Adrenal gland (tissue), 5 donors: ENCODE measurements at regions not wholly inside any gene's neighbourhood (a gene's known extent, or its start where the extent isn't known, plus 50 kb on each side); places are given as distances from the start of the nearest gene placed in this dataset.

Source experiments
- POLR2A ChIP-seq, 2 donors: fragments of 450-650 bp; IDR thresholded peaks; one replicate each; pipeline ENCODE4 v1.6.1; 2017; ENCODE audit warnings: antibody characterized with exemption in 2 of 2, mild to moderate bottlenecking in 2 of 2, moderate library complexity in 1 of 2
- TF ChIP-seq, protein P1 (sequence below), 6 experiments: fragments of 450-650 bp in 4 of 6; fragments of 200-600 bp in 2 of 6; sonication (generic) in 1 of 6; IDR thresholded peaks; 1 replicate in 5 of 6; 2 replicates in 1 of 6; pipeline versions ENCODE4 v1.5.1 to v1.8.0; 2016 to 2021; ENCODE audit warnings: antibody characterized with exemption in 6 of 6, mild to moderate bottlenecking in 2 of 6, moderate library complexity in 1 of 6
- donor health status: DM: no; HTN: no; CAD: no.

DNA sequence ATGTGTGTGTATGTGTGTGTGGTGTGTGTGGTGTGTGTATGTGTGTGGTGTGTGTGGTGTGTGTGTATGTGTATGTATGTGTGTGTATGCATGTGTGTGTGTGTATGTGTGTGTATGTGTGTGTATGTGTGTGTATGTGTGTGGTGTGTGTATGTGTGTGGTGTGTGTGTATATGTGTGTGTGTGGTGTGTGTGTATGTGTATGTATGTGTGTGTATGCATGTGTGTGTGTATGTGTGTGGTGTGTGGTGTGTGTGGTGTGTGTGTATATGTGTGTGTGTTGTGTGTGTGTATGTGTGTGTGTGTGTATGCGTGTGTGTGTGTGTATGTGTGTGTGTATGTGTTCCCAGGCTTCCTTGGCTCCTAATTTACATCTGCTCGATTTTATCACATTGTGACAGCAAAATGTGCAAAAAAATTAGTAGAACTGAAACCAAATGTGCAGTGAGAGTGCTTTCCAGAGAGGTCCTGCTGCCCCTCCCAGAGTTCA is 234.5 kb downstream of the BMP7 start:
- TF ChIP-seq, protein P1, sequence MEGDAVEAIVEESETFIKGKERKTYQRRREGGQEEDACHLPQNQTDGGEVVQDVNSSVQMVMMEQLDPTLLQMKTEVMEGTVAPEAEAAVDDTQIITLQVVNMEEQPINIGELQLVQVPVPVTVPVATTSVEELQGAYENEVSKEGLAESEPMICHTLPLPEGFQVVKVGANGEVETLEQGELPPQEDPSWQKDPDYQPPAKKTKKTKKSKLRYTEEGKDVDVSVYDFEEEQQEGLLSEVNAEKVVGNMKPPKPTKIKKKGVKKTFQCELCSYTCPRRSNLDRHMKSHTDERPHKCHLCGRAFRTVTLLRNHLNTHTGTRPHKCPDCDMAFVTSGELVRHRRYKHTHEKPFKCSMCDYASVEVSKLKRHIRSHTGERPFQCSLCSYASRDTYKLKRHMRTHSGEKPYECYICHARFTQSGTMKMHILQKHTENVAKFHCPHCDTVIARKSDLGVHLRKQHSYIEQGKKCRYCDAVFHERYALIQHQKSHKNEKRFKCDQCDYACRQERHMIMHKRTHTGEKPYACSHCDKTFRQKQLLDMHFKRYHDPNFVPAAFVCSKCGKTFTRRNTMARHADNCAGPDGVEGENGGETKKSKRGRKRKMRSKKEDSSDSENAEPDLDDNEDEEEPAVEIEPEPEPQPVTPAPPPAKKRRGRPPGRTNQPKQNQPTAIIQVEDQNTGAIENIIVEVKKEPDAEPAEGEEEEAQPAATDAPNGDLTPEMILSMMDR (IDR thresholded peaks at IDR 0.05), result no peak
- no peak for TF ChIP-seq POLR2A (IDR thresholded peaks at IDR 0.05)
